ENCODE measurements at regions not wholly inside any gene's neighbourhood (a gene's known extent, or its start where the extent isn't known, plus 50 kb on each side); places are given as distances from the start of the nearest gene placed in this dataset.

DNA sequence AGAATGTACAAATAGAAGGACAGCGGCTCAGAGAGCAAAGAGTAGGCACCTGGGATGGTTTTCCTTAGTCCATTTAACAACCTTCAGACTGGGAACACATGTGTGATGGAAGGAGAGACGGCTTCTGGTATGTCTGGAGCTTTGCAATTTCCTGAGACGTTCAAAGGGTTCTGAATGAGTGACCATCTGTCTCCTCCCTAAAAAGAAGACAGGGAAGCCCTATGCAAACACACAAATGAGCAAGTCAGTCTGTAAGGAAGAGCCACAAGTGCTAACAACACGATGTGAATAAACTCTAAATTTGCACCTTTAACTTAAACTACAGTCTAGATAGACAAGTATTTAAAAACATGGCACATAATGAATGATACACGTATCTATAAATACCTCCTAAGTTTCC lies 391.0 kb downstream of the ICE1 start:
- intact Hi-C loops (cut with micrococcal nuclease), result no loop called here
- BruUV-seq (replicated peaks), result no TSS peak

More for the DNA sequence above, 391.0 kb downstream of the ICE1 start:
- H3K36me3 ChIP-seq (ENCODE audit: control insufficient read depth in 2 of 2, extremely low read depth in 1 of 2, insufficient read depth in 2 of 2, low read length in 2 of 2), result no peaks in the 10 kb centered on the region
- POLR2A ChIA-PET, result no interaction called here
- H3K9me1 ChIP-seq (replicated peaks; ENCODE audit: control insufficient read depth, extremely low read depth, insufficient read depth, low read length), result no peaks in the 10 kb centered on the region
- CTCF ChIA-PET, result no interaction called here
- H3K4me3 ChIP-seq (replicated peaks in 1 of 3; ENCODE audit: insufficient read depth in 1 of 3, low read depth in 1 of 3, low read length in 3 of 3), result no peak overlapping the region
- H3K4me2 ChIP-seq (ENCODE audit: insufficient read depth, low read length), result no peak overlapping the region
- no peak overlapping the region for H3K9ac ChIP-seq (replicated peaks; ENCODE audit: extremely low read depth, insufficient read depth, low read length)
- H3K4me1 ChIP-seq (ENCODE audit: control insufficient read depth, extremely low read depth, insufficient read depth, low read length), result no peaks in the 10 kb centered on the region
- no peaks in the 10 kb centered on the region for H4K20me1 ChIP-seq (replicated peaks; ENCODE audit: control insufficient read depth, extremely low read depth, insufficient read depth, low read length)
- dilution Hi-C loops (cut with MboI; ENCODE audit: extremely low pct_ligation_motif_present, low sequenced_read_pairs), result no loop called here
- H2AFZ ChIP-seq (ENCODE audit: low read depth, low read length), result no peak overlapping the region
- H3K9me3 ChIP-seq (replicated peaks; ENCODE audit: control insufficient read depth, insufficient read depth, low read length), result no peaks in the 10 kb centered on the region
- no peaks in the 10 kb centered on the region for H3K79me2 ChIP-seq (ENCODE audit: control insufficient read depth, insufficient read depth, low read length)
- TF ChIP-seq GATA2 (IDR thresholded peaks at IDR 0.05; ENCODE audit: insufficient read depth, insufficient read length, low read depth, low read length), result no peak
- TF ChIP-seq, protein P1, sequence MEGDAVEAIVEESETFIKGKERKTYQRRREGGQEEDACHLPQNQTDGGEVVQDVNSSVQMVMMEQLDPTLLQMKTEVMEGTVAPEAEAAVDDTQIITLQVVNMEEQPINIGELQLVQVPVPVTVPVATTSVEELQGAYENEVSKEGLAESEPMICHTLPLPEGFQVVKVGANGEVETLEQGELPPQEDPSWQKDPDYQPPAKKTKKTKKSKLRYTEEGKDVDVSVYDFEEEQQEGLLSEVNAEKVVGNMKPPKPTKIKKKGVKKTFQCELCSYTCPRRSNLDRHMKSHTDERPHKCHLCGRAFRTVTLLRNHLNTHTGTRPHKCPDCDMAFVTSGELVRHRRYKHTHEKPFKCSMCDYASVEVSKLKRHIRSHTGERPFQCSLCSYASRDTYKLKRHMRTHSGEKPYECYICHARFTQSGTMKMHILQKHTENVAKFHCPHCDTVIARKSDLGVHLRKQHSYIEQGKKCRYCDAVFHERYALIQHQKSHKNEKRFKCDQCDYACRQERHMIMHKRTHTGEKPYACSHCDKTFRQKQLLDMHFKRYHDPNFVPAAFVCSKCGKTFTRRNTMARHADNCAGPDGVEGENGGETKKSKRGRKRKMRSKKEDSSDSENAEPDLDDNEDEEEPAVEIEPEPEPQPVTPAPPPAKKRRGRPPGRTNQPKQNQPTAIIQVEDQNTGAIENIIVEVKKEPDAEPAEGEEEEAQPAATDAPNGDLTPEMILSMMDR (IDR thresholded peaks at IDR 0.05; ENCODE audit: extremely low read depth in 1 of 2, insufficient read depth in 1 of 2, low read depth in 1 of 2, low read length in 2 of 2), result no peak
- no peak for TF ChIP-seq POLR2A (IDR thresholded peaks at IDR 0.05; ENCODE audit: low read depth, low read length)
- TF ChIP-seq POLR2AphosphoS5 (IDR thresholded peaks at IDR 0.05; ENCODE audit: insufficient read depth, low read depth, low read length), result no peak
- TF ChIP-seq JUN (IDR thresholded peaks at IDR 0.05; ENCODE audit: borderline replicate concordance, insufficient read depth, insufficient read length, low read depth), result no peak
- no peak for TF ChIP-seq FOS (IDR thresholded peaks at IDR 0.05; ENCODE audit: borderline replicate concordance, insufficient read depth, low read length)
- TF ChIP-seq, protein P2, sequence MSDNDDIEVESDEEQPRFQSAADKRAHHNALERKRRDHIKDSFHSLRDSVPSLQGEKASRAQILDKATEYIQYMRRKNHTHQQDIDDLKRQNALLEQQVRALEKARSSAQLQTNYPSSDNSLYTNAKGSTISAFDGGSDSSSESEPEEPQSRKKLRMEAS (IDR thresholded peaks at IDR 0.05; ENCODE audit: insufficient read depth, insufficient read length), result no peak
- TF ChIP-seq MYC (IDR thresholded peaks at IDR 0.05; ENCODE audit: low read depth, low read length), result no peak
- TF ChIP-seq EZH2 (IDR thresholded peaks at IDR 0.05; ENCODE audit: borderline replicate concordance, low read depth, low read length, severe bottlenecking), result no peak
- no peak overlapping the region for H3K27ac ChIP-seq (ENCODE audit: insufficient read depth, low read depth, low read length)
- H3K27me3 ChIP-seq (ENCODE audit: control insufficient read depth in 2 of 2, insufficient read depth in 2 of 2, low read length in 2 of 2), result no peaks in the 10 kb centered on the region
- DNase-seq (ENCODE audit: low read depth, low spot score) (no peak), FAIRE-seq (no peak)
